Ascending aorta (tissue), 2 donors: ENCODE measurements at regions not wholly inside any gene's neighbourhood (a gene's known extent, or its start where the extent isn't known, plus 50 kb on each side); places are given as distances from the start of the nearest gene placed in this dataset.

Experiments
- DNase-seq, 2 donors: peaks; one replicate each; pipeline ENCODE4 v3.0.0-alpha.2; 2019; ENCODE audit warnings: low spot score in 2 of 2
- H3K27ac ChIP-seq, 2 donors: fragments of 200-600 bp; sonication (generic); one replicate each; pipeline ENCODE4 v1.5.1; 2016 to 2017; ENCODE audit warnings: mild to moderate bottlenecking in 1 of 2
- H3K27me3 ChIP-seq: fragments of 200-600 bp; sonication (generic); one replicate; pipeline ENCODE4 v1.5.1; 2017
- H3K36me3 ChIP-seq, 2 donors: fragments of 200-600 bp; sonication (generic); one replicate each; pipeline ENCODE4 v1.5.1; 2016
- H3K4me1 ChIP-seq, 2 donors: fragments of 200-600 bp; sonication (generic); one replicate each; pipeline ENCODE4 v1.5.1; 2016 to 2017; ENCODE audit warnings: mild to moderate bottlenecking in 1 of 2
- H3K4me3 ChIP-seq, 2 donors: fragments of 200-600 bp; sonication (generic); one replicate each; pipeline ENCODE4 v1.5.1; 2016 to 2017; ENCODE audit warnings: mild to moderate bottlenecking in 1 of 2
- H3K9me3 ChIP-seq, 2 donors: fragments of 200-600 bp; sonication (generic); one replicate each; pipeline ENCODE4 v1.5.1; 2016
- intact Hi-C: fragments of 100-400 bp; cut with DNase I; formaldehyde crosslinking; loops from one replicate; pipeline ENCODE4 v1.15.1; 2023
- TF ChIP-seq, protein P1 (sequence below), 3 experiments: fragments of 200-600 bp in 2 of 3; fragments of 450-650 bp in 1 of 3; sonication (generic) in 2 of 3; IDR thresholded peaks; one replicate each; pipeline ENCODE4 v1.5.1; 2016 to 2019; ENCODE audit warnings: antibody characterized with exemption in 3 of 3, mild to moderate bottlenecking in 1 of 3, moderate library complexity in 1 of 3

DNA sequence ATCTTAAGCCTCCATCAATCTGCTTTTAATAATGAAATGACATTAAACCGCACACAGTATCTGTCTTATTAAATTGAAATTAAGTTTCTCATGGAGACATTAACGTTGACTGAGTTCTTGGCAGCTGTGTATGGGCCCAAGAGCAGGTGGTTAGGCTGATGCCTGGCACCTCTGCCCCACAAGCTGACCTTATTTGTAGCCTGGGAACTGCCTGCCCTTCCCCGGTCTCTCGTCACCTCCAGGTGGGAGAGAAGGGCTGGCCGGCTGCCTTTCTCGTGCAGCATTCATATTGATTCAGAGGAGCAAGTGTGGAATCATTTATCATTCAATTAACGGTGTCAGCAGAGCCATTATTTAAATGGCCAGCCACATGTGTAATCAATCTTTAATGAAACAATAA, 53.0 kb upstream of the FCN1 start:
- H3K4me3 ChIP-seq, result no peak overlapping the region
- H3K9me3 ChIP-seq, result no peaks in the 10 kb centered on the region
- DNase-seq, result peak in 1 of 2 donors; percentile 24
- H3K27me3 ChIP-seq, result no peaks in the 10 kb centered on the region
- H3K36me3 ChIP-seq, result no peaks in the 10 kb centered on the region
- H3K27ac ChIP-seq, result no peak overlapping the region
- intact Hi-C loops, result no loop called here
- TF ChIP-seq, protein P1, sequence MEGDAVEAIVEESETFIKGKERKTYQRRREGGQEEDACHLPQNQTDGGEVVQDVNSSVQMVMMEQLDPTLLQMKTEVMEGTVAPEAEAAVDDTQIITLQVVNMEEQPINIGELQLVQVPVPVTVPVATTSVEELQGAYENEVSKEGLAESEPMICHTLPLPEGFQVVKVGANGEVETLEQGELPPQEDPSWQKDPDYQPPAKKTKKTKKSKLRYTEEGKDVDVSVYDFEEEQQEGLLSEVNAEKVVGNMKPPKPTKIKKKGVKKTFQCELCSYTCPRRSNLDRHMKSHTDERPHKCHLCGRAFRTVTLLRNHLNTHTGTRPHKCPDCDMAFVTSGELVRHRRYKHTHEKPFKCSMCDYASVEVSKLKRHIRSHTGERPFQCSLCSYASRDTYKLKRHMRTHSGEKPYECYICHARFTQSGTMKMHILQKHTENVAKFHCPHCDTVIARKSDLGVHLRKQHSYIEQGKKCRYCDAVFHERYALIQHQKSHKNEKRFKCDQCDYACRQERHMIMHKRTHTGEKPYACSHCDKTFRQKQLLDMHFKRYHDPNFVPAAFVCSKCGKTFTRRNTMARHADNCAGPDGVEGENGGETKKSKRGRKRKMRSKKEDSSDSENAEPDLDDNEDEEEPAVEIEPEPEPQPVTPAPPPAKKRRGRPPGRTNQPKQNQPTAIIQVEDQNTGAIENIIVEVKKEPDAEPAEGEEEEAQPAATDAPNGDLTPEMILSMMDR (IDR thresholded peaks at IDR 0.05), result no peak
- H3K4me1 ChIP-seq, result no peaks in the 10 kb centered on the region

DNA sequence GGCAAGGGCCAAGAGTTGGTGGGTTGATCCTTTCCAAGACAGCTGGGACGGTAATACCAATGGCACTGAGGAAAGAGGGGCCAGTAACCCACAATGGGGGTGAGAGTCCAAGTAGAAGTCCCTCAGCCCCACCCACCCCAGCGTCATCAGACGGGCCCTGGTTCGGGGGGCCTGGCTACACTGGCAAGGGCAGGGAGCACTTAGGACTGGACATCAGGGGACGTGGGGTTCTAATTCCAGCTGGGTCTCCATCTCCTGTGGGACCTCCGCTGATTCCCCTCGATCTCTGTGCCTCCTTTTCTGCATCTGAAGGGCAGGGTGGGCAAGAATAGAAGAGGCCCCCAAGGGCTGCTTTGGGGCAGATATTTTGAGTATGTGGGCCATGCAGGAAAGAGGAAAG, 53.5 kb upstream of the FCN1 start:
- intact Hi-C loops, result no loop called here
- TF ChIP-seq, protein P1 (IDR thresholded peaks at IDR 0.05), result no peak
- Histone ChIP-seq H3K4me1 (no peaks in the 10 kb centered on the region), H3K36me3 (no peaks in the 10 kb centered on the region), H3K27ac (no peak overlapping the region), H3K4me3 (no peak overlapping the region), H3K9me3 (no peaks in the 10 kb centered on the region), H3K27me3 (no peaks in the 10 kb centered on the region)
- peak in 1 of 2 donors; percentile 18 for DNase-seq

DNA sequence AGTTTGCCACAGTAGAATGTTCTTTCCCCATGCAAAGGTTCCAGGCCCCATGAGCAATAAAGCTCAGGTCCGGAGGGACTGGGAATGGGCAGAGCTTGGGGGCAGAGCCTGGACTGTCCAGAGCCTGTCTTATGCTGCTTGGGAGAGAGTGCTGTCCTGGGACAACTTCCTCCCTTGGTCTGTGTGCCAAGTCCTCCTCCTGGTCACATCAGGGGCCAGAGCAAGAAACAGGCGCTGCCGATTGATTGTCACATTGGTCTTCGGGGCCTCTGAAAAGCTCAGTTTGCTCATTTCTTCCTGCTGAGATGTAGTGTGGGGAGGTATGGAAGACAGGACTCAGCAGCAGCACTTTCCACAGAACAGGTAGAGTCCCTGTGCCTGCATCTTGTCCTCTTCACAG, 54.0 kb upstream of the FCN1 start:
- H3K4me1 ChIP-seq, result no peaks in the 10 kb centered on the region
- no peak overlapping the region for H3K4me3 ChIP-seq
- TF ChIP-seq, protein P1 (IDR thresholded peaks at IDR 0.05), result no peak
- H3K27ac ChIP-seq, result no peak overlapping the region
- H3K36me3 ChIP-seq, result no peaks in the 10 kb centered on the region
- intact Hi-C loops, result no loop called here
- H3K9me3 ChIP-seq, result no peaks in the 10 kb centered on the region
- no peaks in the 10 kb centered on the region for H3K27me3 ChIP-seq
- DNase-seq, result peak in 1 of 2 donors; percentile 30

DNA sequence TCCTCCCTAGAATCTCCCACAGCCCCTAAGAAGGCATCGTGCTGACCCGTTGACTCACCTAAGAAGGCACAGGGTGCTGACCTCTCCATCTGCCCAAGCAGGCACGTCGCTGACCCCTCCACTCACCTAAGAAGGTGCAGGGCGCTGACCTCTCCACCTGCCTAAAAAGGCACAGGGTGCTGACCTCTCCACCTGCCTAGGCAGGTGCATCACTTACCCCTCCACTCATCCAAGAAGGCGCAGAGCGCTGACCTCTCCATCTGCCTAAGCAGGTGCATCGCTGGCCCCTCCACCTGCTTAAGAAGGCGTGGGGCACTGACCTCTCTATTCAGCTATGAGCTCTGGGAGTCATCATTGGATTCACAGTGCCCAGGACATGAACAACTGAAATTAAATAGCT, 54.4 kb upstream of the FCN1 start:
- intact Hi-C loops, result no loop called here
- Histone ChIP-seq H3K4me3 (no peak overlapping the region), H3K27me3 (no peaks in the 10 kb centered on the region), H3K9me3 (no peaks in the 10 kb centered on the region), H3K4me1 (no peaks in the 10 kb centered on the region), H3K27ac (no peak overlapping the region), H3K36me3 (no peaks in the 10 kb centered on the region)
- TF ChIP-seq, protein P1 (IDR thresholded peaks at IDR 0.05), result no peak
- peak in 1 of 2 donors; percentile 35 for DNase-seq

DNA sequence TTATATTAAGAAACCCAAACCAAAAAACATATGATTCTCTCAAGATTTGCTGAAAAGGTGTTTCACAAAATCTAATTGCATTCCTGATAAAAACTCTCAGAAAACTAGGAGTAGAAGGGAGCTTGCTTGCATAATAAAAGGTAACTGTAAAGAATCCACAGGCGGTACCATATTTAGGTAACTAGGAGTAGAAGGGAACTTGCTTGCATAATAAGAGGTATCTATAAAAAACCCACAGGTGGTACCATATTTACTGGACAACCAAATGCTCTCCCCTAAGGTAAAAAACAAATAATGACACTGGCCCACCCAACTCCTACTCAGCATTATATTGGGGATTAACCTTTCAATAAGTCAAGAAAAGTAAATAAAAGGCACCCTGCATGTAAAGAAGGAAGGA, 57.5 kb upstream of the FCN1 start:
- Histone ChIP-seq H3K4me3 (no peak overlapping the region), H3K27ac (no peak overlapping the region), H3K27me3 (no peaks in the 10 kb centered on the region), H3K4me1 (no peaks in the 10 kb centered on the region), H3K36me3 (no peaks in the 10 kb centered on the region), H3K9me3 (no peaks in the 10 kb centered on the region)
- no peak for DNase-seq
- TF ChIP-seq, protein P1 (IDR thresholded peaks at IDR 0.05), result no peak
- intact Hi-C loops, result no loop called here

DNA sequence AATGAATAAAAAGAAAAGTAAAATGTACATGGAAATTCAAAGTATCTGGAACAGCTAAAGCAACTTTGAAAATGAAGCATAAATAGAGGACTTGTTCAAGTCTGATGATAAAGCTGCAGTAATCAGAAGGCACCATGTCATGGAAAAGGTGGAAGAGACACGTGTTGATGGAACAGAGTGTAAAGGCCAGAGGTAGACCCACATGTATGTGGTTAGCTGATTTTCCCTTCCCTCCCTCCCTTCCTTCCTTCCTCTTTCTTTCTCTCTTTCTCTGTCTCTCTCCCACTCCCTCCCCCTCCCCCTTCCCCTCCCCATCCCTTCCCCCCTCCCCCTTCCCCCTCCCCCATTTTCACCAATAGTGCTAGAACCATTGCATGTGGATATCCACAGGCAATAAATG, 58.7 kb upstream of the FCN1 start:
- Histone ChIP-seq H3K36me3 (no peaks in the 10 kb centered on the region), H3K4me3 (no peak overlapping the region), H3K27ac (no peak overlapping the region), H3K4me1 (no peaks in the 10 kb centered on the region), H3K27me3 (no peaks in the 10 kb centered on the region), H3K9me3 (no peaks in the 10 kb centered on the region)
- no peak for DNase-seq
- intact Hi-C loops, result no loop called here
- TF ChIP-seq, protein P1 (IDR thresholded peaks at IDR 0.05), result no peak
